GM21529 (cell line): ENCODE measurements at regions not wholly inside any gene's neighbourhood (a gene's known extent, or its start where the extent isn't known, plus 50 kb on each side); places are given as distances from the start of the nearest gene placed in this dataset.

ENCODE experiments used
- ATAC-seq: cut with Tn5 transposase; IDR thresholded peaks from one replicate; pipeline ENCODE4 v1.9.1; 2021; ENCODE audit not compliant: unreplicated experiment

DNA sequence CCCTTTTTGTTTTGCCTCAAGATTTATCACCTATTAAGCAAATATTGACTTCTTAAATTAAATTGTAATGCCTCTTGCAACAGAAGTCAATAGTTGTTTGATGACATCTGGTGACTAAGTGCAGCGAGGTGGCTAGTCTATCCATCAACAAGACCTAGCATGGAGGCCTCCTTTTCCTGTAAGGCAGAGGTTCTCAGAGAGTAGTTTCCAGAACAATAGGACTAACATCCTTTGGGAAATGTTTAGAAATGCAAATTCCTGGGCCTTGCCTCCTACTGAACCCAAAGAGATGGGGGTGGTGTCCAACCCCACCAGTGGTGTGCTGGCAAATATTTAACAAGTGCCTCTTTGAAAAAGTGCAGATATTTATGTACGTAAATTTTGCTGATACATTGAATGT lies 143.7 kb downstream of the SCP2D1 start:
- no peak for ATAC-seq

DNA sequence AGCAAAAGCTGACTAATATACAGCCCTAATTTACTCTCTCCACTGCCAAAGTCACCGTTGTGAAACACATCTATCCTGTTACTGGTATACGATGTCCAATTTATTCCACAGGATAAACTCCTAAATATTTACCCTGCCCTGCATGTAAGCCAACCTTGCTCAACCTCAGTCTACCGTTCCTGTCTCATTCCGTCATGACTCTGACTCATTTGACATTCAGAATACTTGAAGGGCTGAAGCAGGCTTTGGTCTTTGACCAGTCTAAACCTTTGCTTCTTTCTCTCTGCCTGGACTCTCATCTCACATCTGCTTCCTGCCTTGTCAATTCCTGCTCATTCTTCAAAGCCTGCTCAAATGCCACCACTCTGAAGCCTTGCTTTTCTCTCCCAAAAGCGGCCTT lies 157.5 kb downstream of the SCP2D1 start:
- ATAC-seq = no peak

DNA sequence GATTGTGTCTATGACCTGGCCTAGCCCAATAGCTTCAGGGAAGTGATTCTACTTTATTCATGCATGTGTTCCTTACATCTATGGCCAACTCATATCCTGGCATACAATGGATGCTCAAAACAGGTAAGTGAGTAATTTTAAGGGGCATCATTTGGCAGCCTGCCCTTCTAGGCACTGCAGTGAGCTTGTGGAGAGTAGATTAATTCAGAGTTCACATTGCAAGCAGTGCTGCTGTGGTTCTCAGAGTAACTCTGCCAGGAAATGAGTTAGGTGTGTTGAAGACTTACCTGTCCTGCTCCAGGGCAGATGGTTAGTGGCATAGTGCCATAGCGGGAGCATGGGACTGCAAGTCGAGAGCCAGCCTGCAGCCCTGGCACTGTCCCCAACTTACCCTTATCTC lies 158.0 kb downstream of the SCP2D1 start:
- no peak for ATAC-seq

DNA sequence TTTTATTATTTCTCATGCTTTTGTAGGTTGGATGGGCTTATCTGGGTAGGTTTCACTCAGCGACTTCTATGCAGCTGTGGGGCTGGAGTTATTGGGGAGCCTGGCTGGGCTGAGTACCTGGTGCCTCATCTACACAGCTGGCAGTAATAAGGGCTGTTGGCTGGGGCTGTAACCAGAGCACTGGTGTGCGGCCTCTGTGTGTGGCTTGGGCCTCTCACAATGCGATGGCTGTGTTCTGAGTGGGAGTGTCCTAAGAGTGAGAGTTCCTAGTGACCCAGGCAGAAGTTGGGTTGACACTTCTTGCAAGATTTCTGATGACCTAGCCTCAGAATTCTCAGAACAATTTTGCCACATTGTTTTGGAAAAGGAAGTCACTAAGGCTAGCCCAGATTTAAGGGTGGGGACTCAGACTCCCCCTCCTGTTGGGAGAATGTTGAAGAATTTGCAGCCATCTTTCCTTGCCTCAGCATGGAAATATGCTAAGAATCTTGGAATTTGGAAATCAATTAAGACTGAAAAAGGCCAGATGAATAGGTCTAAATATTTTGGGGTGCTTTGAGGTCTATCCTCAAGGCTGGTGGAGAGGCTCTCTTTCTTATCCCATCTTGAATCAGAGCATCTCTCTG lies 158.8 kb downstream of the SCP2D1 start:
- no peak for ATAC-seq

DNA sequence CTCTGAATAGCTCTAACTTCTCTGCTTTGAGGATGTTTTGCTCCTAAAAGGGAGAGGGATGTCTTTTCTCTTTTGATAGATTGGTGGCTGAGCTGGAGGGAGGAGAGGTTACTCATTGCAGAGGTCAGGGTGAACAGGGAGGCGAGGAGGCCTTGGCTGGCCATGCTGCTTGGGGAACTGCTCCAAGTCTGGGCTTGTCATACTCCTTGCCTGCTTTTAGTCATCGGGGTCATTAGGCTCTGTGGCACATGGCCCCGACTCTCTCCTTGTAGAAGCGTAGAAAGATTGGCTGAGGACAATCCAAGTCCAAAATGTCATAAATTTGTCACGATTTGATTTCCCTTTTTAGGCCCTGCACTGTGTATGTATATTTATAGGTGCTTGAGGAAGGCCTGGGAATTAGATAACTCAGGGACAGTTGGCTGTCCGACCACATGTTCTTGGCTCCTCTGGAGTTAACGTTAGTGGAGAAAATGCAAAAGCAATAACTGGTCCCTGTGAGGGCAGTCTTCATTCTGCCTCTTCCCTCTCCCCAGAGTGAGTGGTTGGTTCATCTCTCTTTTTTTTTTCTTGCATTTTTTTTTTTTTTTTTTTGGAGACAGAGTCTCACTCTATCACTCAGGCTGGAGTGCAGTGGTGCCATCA lies 160.1 kb downstream of the SCP2D1 start:
- no peak for ATAC-seq

DNA sequence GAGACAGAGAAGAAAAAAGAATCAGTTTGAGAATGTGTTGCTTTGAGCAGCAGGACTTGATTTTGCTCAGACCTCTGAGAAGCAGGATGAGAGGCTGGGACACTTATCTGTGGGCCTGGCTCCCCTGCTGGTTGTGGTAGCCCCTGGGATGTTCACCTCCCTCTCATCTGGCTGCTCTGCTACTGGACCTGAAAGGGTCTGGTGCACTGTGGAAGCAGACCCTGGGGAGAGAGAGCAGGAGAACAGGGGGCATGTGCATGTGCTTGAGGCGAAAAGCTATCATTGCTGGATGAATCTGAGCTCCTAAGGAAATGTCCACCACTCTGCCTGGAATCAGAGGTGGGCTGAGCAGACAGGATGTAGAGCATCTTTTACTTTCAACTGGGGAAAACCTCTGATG lies 161.1 kb downstream of the SCP2D1 start:
- ATAC-seq = no peak

DNA sequence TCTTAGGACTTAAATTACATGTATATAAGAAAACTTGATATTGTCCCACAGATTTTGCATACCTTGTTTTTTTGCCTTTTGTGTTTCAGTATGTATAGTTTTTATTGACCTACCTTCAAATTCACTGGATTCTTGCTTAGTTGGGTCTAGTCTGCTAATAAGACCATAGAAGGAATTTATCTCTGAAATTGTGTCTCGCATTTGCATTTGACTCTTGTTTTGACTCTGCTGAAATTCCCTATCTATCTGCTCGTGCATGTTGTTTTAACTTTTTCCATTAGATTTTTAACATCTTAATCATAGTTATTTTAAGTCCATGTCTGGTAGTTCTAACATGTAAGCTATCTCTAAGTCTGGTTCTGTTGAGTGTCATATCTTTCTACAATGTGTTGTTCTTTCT lies 163.9 kb downstream of the SCP2D1 start:
- peak; percentile 51 for ATAC-seq

DNA sequence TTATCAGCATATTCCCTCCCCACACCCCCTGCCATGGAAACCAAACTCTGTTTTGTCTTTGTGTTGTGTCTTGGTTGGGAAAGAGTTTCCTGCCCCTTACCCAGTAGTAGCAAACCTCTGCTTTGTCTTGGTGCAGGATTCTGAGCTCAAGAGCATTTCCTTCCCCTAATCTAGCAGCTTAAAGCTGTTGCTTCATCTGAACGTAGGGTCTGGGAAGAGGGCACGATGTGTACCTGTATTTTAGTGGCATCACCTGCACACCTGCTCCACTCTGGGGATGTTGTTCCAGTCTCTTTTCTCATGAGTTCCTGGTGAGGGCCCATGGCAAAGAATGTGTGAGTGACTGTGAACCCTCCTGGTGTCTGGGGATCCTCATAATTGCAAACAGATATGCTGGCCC lies 164.7 kb downstream of the SCP2D1 start:
- ATAC-seq = no peak

DNA sequence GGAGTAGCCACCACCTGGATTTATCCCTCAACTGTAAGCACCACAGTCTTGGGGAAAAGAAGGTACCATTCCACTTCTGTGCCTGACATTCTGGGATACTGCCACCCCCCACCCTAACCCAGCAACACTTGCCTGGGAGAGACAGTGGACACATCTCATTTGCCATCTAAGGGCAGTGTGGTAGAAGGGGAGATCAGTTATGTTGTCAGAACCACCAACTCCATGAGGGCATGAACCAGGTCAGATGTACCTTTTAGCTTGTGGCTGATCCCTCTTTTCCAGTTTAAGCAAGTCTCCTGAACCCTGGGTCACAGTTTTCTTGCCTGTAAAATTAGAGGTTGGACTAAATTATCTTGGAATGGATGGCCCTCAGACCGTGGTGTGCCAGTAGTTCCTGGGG lies 165.5 kb downstream of the SCP2D1 start:
- no peak for ATAC-seq

DNA sequence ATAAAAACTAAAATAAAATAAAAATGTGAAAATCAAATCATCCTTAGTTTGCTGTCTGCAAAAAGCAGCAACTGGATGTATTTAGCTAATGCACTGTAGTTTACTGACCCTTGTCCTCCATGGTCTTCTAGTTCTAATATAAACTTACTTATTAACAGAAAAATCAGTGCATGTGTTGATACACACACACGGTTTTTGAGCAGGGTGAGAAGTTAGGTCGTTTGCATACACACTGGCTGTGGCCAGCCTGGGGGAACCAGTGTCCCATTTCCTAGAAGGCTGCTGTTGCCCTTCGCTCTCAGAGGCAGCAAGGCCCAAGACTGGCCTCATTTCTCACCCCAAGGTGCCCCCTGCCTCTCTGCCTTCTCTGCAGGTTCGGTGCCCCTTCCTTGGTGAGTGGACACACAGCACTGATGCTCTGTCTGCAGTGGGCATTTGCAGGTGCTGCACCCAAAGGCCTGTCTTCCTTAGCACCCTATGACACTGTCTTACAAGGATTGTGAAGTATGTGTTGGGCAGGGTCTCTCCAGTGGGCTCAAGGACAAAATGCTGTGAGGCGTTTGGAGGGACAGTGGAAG lies 168.5 kb downstream of the SCP2D1 start:
- no peak for ATAC-seq

DNA sequence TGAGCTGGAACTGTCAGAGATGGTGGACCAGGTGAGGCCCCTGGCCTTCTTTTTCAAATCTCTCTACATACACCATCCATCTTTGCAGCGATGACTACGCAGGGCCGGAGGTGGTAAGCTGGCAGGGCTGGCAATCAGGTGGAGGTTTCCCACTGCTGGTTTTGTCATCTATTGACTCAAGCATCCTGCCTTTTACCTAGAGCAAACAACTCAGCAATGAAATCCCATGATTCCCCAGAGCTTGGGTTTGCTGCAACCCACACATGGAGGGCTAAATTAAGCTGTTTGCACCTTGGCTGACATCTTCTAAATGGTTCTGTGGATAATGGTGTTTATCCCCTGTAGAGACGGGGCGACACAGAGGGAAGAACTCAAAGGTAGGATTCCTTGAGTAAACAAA lies 170.2 kb downstream of the SCP2D1 start:
- ATAC-seq = no peak

DNA sequence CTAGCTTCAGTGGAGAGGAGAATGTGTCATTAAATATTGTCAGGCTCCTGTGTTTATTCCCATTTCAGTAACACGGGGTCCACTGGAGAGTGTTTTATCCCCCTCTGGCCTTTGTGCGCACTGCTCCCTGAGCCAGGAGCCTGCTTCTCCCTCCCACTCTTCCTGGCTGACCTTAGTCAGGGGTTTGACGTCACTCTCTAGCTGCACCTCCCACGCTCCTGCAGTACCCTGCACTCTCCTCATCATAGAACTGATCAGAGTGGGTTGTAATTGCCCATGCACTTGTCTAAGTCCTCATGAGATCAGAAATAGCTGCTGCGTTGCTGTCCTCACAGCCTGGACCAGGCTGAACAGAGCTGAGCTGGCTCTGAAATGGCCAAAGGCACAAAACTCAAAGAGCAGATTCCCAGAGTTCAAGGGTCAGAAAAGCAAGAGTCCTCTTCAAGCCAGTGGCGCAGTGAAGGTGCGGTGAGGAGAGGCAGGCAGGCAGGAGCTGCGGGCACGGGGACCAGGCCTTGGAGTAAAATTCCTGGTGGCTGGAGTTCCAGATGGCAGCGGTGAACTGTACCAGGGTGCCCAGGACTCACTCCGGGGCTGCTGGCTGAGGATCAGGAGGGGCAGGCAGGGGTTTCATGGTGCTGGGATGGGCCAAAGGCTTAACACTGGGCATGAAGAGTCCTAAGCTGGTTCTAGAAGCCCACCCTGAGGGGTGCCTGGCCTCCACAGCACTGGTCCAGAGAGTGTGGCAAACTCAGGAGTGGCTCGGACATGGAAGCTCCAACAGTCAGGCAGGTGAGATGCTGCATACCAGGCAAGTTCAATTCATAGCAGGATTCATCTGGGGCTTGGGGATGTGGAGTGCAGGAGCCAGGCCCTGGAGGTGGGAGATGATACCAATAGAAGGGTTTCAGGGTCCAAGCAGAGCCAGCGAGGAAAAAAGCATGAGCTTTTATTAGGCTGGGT lies 170.9 kb downstream of the SCP2D1 start:
- no peak for ATAC-seq

DNA sequence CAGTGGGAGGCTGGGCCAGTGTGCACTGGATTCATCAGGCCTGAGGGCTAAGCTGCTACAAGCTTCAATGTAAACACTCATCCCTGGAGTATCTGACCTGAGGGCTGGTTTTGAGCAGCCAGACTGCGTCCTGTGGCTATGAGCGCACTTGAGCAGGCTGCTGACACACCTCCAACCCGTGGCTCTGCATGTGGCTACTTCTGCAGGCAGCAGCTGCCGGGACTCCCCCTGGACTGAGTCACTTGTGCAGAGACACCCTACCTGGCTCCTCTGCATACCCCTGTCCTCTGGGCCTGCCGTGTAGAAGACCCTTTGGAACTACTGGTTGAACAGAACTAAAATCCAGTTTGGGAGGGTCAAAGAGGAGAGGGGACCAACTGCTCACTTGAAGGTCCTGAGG lies 172.0 kb downstream of the SCP2D1 start:
- ATAC-seq = no peak

DNA sequence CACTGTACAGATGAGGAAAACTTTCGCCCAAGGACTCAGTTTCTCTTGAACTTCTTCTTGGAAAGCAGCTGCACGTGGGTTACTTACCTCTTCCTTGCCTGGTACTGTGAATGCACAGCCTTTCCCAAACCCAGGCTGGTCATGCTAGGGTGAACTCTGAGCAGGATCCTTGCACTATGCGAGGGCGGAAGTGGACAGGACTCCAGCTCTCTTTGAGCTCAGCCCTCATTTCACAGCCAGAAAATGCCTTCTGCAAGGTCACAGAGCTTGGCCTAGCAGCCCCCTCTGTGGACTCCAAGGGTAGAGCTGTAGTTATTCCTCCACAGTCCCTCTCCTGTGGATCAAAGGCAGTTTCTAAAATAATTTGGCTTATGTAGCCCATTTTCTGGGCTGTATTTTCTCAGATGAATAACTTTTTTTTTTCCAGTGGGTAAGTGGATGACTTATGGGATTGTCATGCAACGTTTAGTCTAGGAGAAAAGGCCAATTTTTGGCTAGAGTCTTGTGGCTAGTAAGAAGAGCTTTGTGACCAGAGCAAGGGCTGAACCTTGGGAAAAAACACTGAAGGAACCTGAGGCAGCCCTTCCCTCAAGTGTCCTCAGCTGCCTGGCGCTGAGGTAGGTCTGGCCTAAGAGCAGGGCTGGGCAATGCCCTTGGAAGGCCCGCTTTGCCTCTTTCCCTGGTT lies 172.7 kb downstream of the SCP2D1 start:
- ATAC-seq = no peak

DNA sequence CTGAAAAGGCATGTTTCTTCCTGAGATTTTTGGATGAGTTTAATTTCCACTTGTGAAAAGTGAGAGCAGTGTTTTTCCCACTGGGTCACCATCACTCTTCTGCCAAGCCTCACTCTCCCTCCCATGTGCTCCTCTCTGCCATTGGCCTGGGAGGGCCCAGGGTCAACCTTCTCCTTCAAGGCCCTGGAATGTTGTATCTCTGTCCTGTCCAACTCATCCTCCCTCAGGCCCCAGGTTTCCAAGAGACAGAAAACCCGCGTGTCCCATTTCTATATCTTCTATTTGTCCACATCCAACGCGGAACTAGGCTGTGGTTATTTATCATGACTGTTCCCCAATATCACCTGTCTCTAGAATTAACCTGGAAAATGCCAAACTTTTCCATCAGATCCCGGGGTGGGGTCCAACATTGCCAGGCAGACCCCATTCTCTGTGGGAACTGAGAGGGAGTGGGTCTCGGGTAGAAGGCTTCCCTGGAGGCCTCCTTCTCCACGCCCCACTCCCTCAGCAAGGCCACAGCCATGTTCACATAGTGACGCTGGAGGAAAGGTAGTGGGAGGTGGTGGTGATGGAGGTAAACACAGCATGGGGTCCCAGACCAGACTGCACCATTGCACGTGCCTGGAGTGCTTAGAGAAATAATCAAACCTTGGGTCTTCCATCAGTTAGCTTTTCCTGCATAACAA lies 173.5 kb downstream of the SCP2D1 start:
- no peak for ATAC-seq

DNA sequence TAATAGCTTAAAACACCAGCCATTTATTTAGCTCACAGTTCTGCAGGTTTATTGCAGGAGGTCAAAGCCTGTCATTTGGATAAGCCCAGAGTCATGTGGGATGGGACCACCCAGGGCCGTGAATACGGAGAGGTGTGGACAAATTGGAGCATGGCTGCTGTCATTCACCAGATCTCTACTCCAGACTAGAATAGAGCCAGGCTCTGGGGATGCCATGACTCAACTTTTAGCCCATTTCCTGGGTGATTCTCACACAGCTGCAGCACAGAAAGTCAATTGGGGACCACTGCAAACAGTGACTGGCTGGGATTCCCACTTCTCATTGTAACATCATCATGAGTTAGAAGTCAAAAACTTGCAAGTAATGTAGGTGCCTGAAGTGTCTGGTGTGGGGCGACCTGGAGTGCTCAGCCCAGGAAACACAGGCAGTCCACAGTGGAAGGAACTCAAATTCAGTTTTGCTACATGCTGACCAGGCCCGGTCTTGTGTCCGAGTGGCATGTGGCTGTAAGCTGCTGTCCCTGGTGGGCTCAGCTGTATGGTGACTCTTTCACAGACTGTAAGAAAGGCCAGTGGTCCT lies 174.3 kb downstream of the SCP2D1 start:
- no peak for ATAC-seq

DNA sequence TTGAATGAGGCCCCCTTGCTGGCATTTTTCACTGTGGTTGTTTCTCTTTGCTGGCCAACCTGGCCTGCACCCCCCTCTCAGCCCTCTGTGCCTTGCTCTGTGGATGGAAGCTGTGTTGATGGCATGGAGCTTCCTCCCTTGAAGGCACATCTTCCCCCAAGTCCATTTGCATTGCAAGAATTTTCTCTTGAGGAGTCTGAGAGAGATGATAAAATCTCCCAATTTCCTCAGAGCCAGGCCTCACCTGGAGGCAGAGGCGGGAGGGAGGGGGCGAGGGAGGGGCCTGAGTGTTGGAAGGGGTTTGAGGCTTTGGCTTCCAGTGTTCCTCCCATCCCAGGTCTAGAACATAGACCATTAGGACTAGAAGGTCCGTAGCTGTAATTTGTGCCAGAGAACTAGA lies 175.1 kb downstream of the SCP2D1 start:
- ATAC-seq = no peak

DNA sequence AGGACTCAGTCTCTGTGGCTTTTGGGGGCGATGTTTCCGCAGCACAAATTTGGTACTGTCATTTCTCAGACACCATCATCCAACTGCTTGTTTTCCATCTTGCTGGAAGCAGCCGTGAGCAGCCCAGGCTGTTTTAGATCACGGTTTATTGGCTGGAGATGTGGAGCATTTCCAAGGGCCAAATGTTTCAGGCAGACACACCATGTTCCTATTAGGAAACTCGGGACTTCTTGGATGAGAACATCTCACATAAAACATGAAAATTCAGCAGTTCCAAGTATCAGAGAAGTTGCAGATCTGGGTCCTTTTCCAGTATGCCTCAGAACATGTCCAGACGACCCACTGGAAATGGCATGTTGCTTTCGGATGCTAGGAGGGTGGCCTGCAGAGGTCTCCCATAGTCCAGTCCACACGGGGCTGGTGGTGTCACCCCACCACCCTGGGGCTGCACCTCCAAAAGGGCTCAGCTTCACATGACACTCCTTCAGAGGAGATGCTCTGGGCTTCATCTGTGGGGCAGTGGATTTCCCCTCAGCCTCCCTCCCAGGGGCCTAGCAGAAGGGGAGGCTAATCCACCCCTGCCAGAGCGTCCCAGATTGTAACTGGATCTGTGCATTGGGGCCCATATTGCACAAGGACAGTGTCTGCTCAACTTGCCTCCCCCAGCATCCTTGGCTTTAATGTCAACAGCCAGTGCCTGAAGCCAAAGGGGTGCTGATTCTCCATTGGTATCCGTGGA lies 176.3 kb downstream of the SCP2D1 start:
- no peak for ATAC-seq

DNA sequence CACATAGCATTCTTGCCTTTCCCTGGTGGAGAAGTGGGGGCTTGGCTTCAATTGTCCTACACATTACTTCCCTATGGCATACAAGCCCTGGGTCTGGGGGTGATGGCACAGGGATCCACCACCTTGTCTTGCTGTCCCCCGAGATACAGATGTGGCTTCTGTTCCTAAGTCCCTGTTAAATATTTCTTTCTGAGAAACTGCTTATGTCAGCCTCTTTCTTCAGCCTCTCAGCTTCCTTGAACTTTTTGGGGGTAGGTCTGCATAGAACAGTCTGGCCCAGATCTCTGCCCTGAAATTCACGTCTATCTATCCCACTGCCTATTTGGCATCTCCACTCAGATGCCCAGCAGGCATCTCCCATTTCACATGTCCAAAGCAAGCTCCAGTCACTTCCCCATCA lies 177.4 kb downstream of the SCP2D1 start:
- no peak for ATAC-seq
